Urothelium cell line (cell line): ENCODE measurements at regions not wholly inside any gene's neighbourhood (a gene's known extent, or its start where the extent isn't known, plus 50 kb on each side); places are given as distances from the start of the nearest gene placed in this dataset.

Experiments used
- DNase-seq: peaks from one replicate; pipeline ENCODE4 v3.0.0; 2011; ENCODE audit warnings: low spot score, mixed read lengths
- FAIRE-seq: peaks from 2 replicates; lab custom pipeline; 2011; peaks lifted over from hg19 to GRCh38; lab: Jason Lieb, UNC

DNA sequence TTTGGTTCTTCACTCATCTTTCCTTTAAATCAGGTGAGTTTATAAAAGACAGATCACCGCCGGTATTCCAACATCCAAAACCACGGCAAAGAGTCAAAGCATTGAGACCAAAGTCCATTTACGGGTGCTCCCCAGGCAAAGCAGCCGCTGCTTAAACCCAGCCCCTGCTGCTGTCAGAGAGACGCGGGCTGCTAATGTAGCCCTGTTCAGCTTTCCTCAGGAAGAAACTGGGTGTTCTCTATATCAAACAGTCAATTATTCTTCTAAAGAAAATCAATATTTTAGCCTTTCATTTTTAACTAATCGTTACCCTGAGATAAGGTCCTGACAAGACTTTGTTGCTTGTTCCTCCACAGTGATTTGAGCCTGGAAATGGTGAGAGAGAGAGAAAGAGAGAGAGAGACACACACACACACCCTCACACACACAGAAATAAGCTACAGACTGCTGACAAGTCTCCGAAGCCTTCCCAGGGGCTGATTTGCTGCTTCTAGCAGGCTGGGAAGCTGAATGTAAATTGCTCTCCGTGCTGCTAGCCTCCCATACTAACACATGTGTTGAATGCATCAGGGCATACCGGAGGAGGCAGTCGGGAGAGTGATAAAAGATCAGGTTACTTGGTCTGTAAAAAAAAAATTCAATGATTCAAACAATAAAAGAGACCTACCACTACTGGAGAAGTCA, 183.0 kb upstream of the ANK3 start:
- FAIRE-seq = peak; percentile 5
- peak; percentile 67 for DNase-seq

DNA sequence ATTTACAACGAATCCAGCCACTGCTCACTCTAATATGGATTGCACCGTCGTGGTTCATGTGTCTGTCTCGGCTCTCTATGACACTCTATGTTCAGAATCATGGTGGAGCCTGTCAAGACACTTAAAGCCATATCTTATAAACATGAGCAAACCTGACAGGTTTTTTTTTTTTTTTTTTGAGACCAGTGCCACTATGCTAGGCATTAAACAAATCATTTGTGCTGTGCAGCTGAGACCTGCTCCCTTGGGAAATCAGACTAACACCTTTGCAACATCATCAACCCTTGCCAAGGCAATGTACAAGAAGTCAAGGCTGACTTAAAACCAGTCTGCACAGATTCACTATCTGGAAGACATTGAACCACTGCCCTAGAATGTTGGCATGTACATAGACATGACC, 181.2 kb upstream of the ANK3 start:
- FAIRE-seq = no peak

DNA sequence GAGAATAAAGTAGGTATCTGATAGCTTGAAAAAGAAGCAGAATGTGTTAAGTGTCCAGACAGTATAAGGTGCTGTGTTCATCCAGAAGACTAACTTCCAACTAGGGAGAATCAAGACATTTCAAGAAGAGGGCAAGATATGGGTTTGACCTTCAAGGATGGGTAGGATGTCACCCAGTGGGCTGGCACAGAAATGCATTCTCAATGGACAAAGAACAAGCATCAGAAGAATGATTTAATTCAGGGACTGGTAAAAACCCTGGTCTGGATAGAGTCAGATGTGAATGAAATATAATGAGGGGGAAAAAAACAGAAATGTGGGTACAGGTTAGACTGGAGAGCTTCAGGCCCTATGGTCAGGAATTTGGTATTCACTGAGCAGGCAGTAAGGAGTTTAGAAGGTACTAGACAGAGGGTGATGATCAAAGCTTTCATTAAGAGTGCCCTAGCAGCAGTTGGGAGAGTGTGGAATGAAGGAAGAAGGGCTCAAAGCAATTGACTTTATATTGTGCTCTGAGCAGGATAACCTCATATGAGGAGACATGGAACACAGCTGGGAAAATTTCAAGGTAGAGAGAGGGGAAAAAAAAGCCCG, 180.7 kb upstream of the ANK3 start:
- FAIRE-seq = no peak
- DNase-seq = no peak

More for the DNA sequence above, 181.2 kb upstream of the ANK3 start:
- DNase-seq = no peak

GRCh38 chr10:60569681-60570080, 180.0 kb upstream of the ANK3 start:
- FAIRE-seq (no peak), DNase-seq (no peak)

DNA sequence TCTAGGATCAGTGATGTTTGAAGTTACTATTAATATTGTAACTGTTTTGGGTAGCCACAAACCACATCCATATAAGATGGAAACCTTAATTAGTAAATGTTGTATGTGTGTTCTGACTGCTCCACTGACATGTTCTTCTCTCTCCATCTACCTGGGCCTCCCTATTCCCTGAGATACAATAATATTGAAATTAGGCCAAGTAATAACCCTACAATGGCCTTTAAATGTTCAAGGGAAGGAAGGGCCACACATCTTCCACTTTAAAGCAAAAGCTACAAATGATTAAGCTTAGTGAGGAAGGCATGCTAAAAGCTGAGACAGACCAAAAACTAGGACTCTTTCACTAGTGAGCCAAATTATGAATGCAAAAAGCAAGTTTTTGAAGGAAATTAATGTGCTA, 176.4 kb upstream of the ANK3 start:
- no peak for FAIRE-seq
- DNase-seq = no peak

DNA sequence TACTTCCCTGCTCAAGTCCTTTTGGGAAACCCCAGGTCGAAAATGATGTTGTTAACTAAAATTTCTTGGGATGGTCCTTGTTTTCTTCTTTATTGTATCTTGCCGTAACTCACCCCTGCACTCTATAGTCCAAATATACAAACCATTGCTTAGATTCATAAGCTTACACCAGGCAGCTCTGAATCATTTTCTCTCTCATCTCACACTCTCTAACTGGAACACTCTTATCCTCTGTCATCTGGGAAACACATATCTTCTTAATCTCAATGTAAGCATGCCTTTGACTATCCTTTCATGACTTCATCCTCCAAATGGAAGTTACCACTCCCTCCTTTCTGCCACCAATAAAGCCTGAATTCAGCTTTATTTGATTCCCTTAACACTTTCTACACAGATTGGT, 175.8 kb upstream of the ANK3 start:
- no peak for DNase-seq
- FAIRE-seq = no peak

DNA sequence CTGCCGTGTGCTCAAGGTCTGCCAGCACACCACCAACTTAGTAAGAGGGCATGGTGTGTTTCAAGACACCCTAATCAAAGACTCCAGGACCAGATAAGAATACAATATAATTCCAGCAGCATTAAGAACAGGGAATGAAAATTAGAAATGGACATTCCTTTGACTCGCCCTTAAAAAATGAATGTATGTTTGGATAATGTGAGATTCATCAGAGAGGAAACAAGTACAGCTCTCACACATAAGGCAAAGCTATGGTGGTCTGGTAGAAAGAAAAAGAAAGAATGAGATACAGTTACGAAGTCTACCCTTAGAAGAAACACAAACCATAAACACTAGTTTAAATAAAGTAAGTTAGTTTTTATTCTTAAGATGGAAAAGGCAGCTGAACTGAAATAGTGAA, 174.8 kb upstream of the ANK3 start:
- FAIRE-seq = no peak
- DNase-seq = no peak

- FAIRE-seq (no peak), DNase-seq (no peak)
Observed at GRCh38 chr10:60560451-60560850, 170.8 kb upstream of the ANK3 start.

GRCh38 chr10:60555700-60556099, 166.0 kb upstream of the ANK3 start:
- no peak for DNase-seq
- no peak for FAIRE-seq

DNA sequence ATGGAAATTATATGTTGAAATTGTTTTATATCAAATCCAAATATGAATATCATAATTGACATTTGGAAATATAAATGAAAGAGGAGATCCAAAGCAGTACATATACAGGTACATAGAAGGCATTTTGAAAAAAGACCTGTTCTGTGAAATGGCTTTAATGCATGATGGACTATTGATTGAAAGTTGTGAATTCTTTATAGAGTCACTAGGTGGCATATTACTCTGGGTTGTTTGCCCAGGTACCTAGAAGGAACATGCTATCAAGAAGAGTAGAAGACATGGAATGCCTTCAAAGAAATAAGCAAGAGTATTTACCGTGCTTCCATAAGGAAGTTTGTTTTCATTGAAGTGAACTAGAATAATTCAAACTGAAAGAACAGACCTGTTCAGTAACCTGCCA, 160.0 kb upstream of the ANK3 start:
- FAIRE-seq (no peak), DNase-seq (peak; percentile 38)

- FAIRE-seq (no peak), DNase-seq (no peak)
Observed at GRCh38 chr10:60542657-60543056, 153.0 kb upstream of the ANK3 start.

DNA sequence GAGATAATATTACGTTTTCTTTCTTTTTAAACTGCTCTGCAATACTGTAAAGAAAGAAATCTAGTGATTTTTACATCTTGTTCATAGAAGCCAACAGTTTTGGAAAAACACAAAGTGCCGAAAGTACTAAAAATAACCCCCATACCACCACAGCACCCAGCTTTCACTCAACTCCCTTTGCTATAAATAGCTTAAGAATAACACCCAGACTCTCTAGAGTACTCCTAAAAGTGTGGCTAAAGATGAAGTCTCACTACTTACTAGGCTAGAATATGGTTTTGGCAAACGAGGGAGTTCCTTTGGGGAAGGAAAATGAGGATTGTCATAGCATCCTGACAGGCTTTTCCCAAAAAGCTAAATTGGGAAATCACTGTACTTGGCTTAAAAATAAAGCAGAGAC, 151.8 kb upstream of the ANK3 start:
- FAIRE-seq = no peak
- DNase-seq = no peak

GRCh38 chr10:60537697-60538096, 148.0 kb upstream of the ANK3 start:
- FAIRE-seq = no peak
- no peak for DNase-seq

GRCh38 chr10:60536529-60537114, 146.9 kb upstream of the ANK3 start:
- FAIRE-seq = no peak
- DNase-seq = peak; percentile 48

GRCh38 chr10:60535427-60535826, 145.8 kb upstream of the ANK3 start:
- FAIRE-seq = no peak
- DNase-seq = no peak

- FAIRE-seq = no peak
- no peak for DNase-seq
Observed at GRCh38 chr10:60534761-60535389, 145.2 kb upstream of the ANK3 start.

- no peak for DNase-seq
- peak; percentile 59 for FAIRE-seq
Observed at GRCh38 chr10:60532696-60533468, 143.2 kb upstream of the ANK3 start.

DNA sequence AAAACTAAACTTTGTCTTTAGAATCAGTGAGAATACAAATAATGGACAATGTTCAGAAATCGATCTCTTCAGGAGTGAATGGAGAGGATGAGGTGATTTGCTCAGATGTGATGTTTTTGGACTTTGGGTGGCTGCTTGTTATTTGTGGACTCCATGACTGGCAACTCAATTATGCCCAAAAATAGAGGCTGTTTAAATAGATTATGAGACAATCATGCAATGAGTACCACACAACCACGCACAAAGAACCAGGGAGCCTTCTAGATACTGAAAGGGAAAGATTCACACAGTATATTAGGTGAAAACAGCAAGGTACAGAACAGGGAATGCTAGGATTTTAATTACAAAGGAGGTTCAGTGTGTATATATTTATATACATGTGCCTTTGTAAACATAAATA, 141.3 kb upstream of the ANK3 start:
- FAIRE-seq (no peak), DNase-seq (no peak)

- DNase-seq = no peak
- FAIRE-seq = no peak
Observed at GRCh38 chr10:60527676-60528075, 138.0 kb upstream of the ANK3 start.

- DNase-seq (no peak), FAIRE-seq (no peak)
Observed at GRCh38 chr10:60525716-60526585, 136.3 kb upstream of the ANK3 start.
